Heart left ventricle (tissue), 13 donors: ENCODE measurements at regions not wholly inside any gene's neighbourhood (a gene's known extent, or its start where the extent isn't known, plus 50 kb on each side); places are given as distances from the start of the nearest gene placed in this dataset.

Experiments used
- CTCF ChIP-seq, 12 donors: fragments of 200-600 bp; sonication (generic) in 4 of 12; IDR thresholded peaks; one replicate each; pipeline versions ENCODE4 v1.5.0 to v1.8.0; 2018 to 2022; ENCODE audit warnings: antibody characterized with exemption in 12 of 12, mild to moderate bottlenecking in 5 of 12
- POLR2A ChIP-seq, 2 donors: fragments of 450-650 bp; IDR thresholded peaks; one replicate each; pipeline ENCODE4 v1.6.1; 2017; ENCODE audit warnings: antibody characterized with exemption in 2 of 2, mild to moderate bottlenecking in 2 of 2, moderate library complexity in 2 of 2
- donor health status: ischemic (EF 13 %, LVEDD 7.1; RV severe dilation, severe dysfunction).
- donor health status: DM: no; HTN: yes; CAD: no.
- donor health status: DM: no; HTN: no; CAD: no.
- donor health status: ischemic (EF 25% LVEDD 6.9; RV normal size, moderate dysfunction).
- donor health status: ischemic (EF 25% LVEDD 5.7; RV mildly dilated, moderate dysfunction).
- donor health status: ischemic (EF 35%, LVEDD 5.7; RV mildly dilated, moderate dysfunction).
- donor health status: nonischemic (EF 11% LVEDD 7.7; RV severe dilation, severe dysfunction).
- donor health status: DM: yes; HTN: yes; CAD: no.
- donor health status: PGD.
- donor health status: ischemic (EF 29% LVEDD 5.4; RV normal size, mild dysfunction).
- donor health status: nonischemic (EF 23%, LVEDD 6.1; RV moderate dilation, normal function).

GRCh38 chr18:2104620-2105462 is 466.5 kb downstream of the METTL4 start:
- peak; percentile 48 to 83 (median 66) for TF ChIP-seq CTCF (IDR thresholded peaks at IDR 0.05)
- no peak for TF ChIP-seq POLR2A (IDR thresholded peaks at IDR 0.05)
